RCC 7860 (cell line): ENCODE measurements at regions not wholly inside any gene's neighbourhood (a gene's known extent, or its start where the extent isn't known, plus 50 kb on each side); places are given as distances from the start of the nearest gene placed in this dataset.

ENCODE experiments used
- DNase-seq: peaks from one replicate; pipeline ENCODE4 v3.0.0-alpha.2; 2015; ENCODE audit warnings: low spot score
- FAIRE-seq: peaks from 2 replicates; lab custom pipeline; 2012; peaks lifted over from hg19 to GRCh38; lab: Jason Lieb, UNC

GRCh38 chr15:31852933-31853799 is 177.1 kb upstream of the CHRNA7 start:
- FAIRE-seq: no peak
- DNase-seq: no peak

GRCh38 chr15:31856581-31856980 is 173.7 kb upstream of the CHRNA7 start:
- no peak for FAIRE-seq
- no peak for DNase-seq

GRCh38 chr15:31857194-31857593 is 173.1 kb upstream of the CHRNA7 start:
- DNase-seq: no peak
- no peak for FAIRE-seq

- DNase-seq: no peak
- FAIRE-seq: no peak
Observed at GRCh38 chr15:31858026-31858425, 172.3 kb upstream of the CHRNA7 start.

GRCh38 chr15:31866248-31866647 is 164.1 kb upstream of the CHRNA7 start:
- no peak for FAIRE-seq
- no peak for DNase-seq

GRCh38 chr15:31867536-31868442 is 162.5 kb upstream of the CHRNA7 start:
- DNase-seq (peak; percentile 22), FAIRE-seq (no peak)

- DNase-seq: no peak
Observed at GRCh38 chr15:31869686-31870307, 160.5 kb upstream of the CHRNA7 start.

GRCh38 chr15:31870328-31871165 is 159.8 kb upstream of the CHRNA7 start, which contains the start of gene OTUD7A:
TSS of gene OTUD7A (minus strand) at chr15:31870673.
- FAIRE-seq (no peak), DNase-seq (peak; percentile 32)

More at GRCh38 chr15:31869686-31870307, 160.5 kb upstream of the CHRNA7 start:
- FAIRE-seq: no peak

- no peak for FAIRE-seq
- no peak for DNase-seq
Observed at GRCh38 chr15:31871166-31871886, 159.0 kb upstream of the CHRNA7 start.

- FAIRE-seq: no peak
Observed at GRCh38 chr15:31871887-31872281, 158.4 kb upstream of the CHRNA7 start.

GRCh38 chr15:31887246-31887645 is 143.1 kb upstream of the CHRNA7 start:
- DNase-seq (no peak), FAIRE-seq (no peak)

More at GRCh38 chr15:31871887-31872281, 158.4 kb upstream of the CHRNA7 start:
- no peak for DNase-seq

- FAIRE-seq: peak; percentile 56
- DNase-seq: no peak
Observed at GRCh38 chr15:31892513-31892912, 137.8 kb upstream of the CHRNA7 start.

GRCh38 chr15:31893780-31894179 is 136.5 kb upstream of the CHRNA7 start:
- FAIRE-seq (no peak), DNase-seq (no peak)

GRCh38 chr15:31897746-31898145 is 132.6 kb upstream of the CHRNA7 start:
- DNase-seq: no peak
- no peak for FAIRE-seq

- DNase-seq (no peak), FAIRE-seq (no peak)
Observed at GRCh38 chr15:31901501-31901900, 128.8 kb upstream of the CHRNA7 start.

- FAIRE-seq (no peak), DNase-seq (no peak)
Observed at GRCh38 chr15:31905054-31905453, 125.3 kb upstream of the CHRNA7 start.

GRCh38 chr15:31925541-31925940 is 104.8 kb upstream of the CHRNA7 start:
- DNase-seq (no peak), FAIRE-seq (no peak)

GRCh38 chr15:31930967-31931366 is 99.3 kb upstream of the CHRNA7 start:
- FAIRE-seq (no peak), DNase-seq (no peak)

GRCh38 chr15:31932576-31932975 is 97.7 kb upstream of the CHRNA7 start:
- DNase-seq (no peak), FAIRE-seq (no peak)

GRCh38 chr15:31934821-31935220 is 95.5 kb upstream of the CHRNA7 start:
- FAIRE-seq (no peak), DNase-seq (peak; percentile 29)
